ENCODE measurements at regions not wholly inside any gene's neighbourhood (a gene's known extent, or its start where the extent isn't known, plus 50 kb on each side); places are given as distances from the start of the nearest gene placed in this dataset.

DNA sequence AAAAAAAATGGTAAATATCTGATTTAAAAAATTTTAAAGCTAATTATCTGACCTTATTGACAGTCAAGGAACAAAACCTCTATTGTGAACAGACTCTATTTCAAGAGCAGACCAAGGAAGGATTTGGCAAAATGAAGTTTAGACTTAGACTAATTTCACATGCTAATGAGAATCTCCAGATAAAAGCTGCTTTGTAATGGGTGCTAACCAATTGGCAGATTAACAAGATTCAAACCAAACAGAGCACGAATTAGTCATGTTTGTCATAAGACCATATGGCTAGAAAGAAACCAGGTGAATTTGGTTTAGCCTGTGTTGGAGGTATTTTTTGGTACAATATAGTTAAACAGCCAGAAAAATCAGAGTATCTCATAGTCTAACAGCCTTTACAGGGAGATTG, 429.1 kb upstream of the NFE2L3 start:
- TF ChIP-seq, protein P1, sequence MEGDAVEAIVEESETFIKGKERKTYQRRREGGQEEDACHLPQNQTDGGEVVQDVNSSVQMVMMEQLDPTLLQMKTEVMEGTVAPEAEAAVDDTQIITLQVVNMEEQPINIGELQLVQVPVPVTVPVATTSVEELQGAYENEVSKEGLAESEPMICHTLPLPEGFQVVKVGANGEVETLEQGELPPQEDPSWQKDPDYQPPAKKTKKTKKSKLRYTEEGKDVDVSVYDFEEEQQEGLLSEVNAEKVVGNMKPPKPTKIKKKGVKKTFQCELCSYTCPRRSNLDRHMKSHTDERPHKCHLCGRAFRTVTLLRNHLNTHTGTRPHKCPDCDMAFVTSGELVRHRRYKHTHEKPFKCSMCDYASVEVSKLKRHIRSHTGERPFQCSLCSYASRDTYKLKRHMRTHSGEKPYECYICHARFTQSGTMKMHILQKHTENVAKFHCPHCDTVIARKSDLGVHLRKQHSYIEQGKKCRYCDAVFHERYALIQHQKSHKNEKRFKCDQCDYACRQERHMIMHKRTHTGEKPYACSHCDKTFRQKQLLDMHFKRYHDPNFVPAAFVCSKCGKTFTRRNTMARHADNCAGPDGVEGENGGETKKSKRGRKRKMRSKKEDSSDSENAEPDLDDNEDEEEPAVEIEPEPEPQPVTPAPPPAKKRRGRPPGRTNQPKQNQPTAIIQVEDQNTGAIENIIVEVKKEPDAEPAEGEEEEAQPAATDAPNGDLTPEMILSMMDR (IDR thresholded peaks at IDR 0.05; ENCODE audit: control extremely low read depth, extremely low read depth, low read depth, missing control alignments) = no peak
- CTCF ChIA-PET = interaction anchor here (1.6 kb wide), 2 partner anchors 9 to 11 kb away, joined by 3 to 4 read pairs; no protein-coding TSS in a partner anchor
- no peak for DNase-seq (ENCODE audit: extremely low spot score)
- POLR2A ChIA-PET = no interaction called here

DNA sequence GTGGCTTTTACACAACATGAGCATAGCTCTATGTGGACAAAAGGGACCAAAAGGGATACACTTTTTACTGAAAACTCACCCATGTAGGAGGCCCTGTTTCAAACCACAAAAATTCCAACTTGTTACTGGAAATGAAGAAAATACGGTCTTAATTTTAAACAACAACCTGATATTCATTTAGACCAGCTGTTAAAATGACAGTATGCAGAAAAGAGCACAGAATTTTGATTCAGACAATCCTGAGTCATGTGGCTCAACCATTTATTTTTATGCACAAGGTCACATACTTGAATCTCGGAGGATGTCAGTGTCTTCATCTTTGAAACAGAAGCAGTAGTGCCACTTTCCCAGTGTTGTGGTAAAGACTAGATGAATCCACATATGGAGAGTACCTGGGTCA, 426.5 kb upstream of the NFE2L3 start:
- no peak for DNase-seq (ENCODE audit: extremely low spot score)
- POLR2A ChIA-PET = interaction anchor here (0.5 kb wide), 1 partner anchor 1294 kb away, joined by 4 read pairs; no protein-coding TSS in a partner anchor
- CTCF ChIA-PET = no interaction called here
- TF ChIP-seq, protein P1 (IDR thresholded peaks at IDR 0.05; ENCODE audit: control extremely low read depth, extremely low read depth, low read depth, missing control alignments) = no peak

DNA sequence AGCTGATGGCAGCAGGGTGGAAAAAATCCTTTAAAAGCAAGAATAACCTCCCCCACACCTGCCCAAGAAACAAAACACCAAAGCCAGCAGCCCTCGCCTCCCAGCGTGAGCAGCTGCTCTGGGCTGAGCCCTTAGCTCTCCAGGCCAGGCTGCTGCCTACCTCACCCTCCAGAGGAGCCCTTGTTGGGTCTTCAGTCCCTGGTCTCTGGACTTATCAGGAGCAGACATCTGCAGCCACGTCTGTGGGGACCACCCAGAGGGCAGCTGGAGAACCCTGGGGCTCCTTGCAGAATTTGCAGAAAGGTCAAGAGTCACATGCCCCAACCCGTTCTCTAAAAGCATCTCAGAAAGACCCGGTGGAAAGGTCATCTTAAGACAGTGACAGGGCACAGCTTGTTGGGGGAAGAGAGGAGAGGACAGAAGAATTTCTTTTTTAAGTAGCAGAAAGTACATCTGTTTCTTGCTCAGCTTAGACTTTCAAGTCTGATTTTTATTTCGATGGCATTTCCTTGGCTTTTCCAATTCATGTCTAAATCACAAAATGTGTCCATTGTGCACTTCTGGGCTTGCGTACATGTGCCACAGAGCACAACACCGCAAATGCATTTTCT, 425.7 kb upstream of the NFE2L3 start:
- CTCF ChIA-PET = interaction anchor here (0.9 to 1.6 kb wide), 2 partner anchors 13 to 28 kb away, joined by 3 to 4 read pairs; no protein-coding TSS in a partner anchor
- POLR2A ChIA-PET = interaction anchor here (0.6 kb wide), 2 partner anchors 10 to 12 kb away, joined by 3 read pairs; no protein-coding TSS in a partner anchor
- no peak for DNase-seq (ENCODE audit: extremely low spot score)
- TF ChIP-seq, protein P1 (IDR thresholded peaks at IDR 0.05; ENCODE audit: control extremely low read depth, extremely low read depth, low read depth, missing control alignments) = no peak

DNA sequence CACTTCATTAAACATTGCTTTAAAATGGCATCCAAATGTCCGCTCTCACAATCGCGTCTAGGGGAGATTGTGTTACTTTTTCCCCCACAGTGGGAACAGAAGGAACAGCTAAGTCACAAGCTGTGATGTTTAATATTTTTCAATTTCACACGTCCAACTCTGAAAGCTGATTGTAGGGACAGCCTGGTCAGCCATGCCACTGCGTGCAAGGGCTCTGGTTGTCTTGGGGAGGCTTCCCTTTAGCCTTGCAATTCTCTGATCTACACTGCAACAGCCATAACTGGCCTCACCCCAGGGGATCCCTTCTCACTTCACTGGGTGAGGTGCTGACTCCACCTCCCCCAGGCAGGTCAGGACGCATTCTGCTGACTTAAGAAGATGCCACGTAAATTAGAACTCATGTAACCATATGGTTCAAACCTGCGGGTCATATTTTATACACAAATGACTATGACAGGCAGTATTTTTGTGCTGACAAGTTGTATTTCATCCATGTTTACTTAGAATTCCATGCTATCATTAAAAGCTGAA, 425.2 kb upstream of the NFE2L3 start:
- CTCF ChIA-PET = interaction anchor here (0.9 to 1.6 kb wide), 2 partner anchors 13 to 28 kb away, joined by 3 to 4 read pairs; no protein-coding TSS in a partner anchor
- POLR2A ChIA-PET = interaction anchor here (0.6 kb wide), 1 partner anchor 13 kb away, joined by 3 read pairs; no protein-coding TSS in a partner anchor
- no peak for DNase-seq (ENCODE audit: extremely low spot score)
- TF ChIP-seq, protein P1 (IDR thresholded peaks at IDR 0.05; ENCODE audit: control extremely low read depth, extremely low read depth, low read depth, missing control alignments) = no peak

DNA sequence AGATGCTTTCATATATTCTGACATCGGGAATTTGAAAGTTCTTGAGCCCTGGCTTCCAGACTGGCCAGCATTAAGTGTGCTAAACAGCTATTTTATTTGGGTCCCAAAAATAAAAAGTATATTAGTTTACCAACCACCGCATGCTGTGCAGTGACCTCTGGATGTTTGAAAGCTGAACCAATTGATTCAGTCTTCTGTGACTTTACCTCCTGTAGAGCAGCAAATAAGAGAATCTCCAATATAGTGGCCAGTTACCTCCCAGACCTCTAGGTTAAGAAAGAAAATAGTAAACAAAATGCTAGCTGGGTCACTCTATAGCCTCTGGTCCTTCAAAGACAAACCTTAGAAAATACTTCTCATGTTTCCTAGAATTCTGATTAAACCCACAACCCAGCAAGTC, 424.6 kb upstream of the NFE2L3 start:
- TF ChIP-seq, protein P1 (IDR thresholded peaks at IDR 0.05; ENCODE audit: control extremely low read depth, extremely low read depth, low read depth, missing control alignments) = no peak
- DNase-seq (ENCODE audit: extremely low spot score) = no peak
- ChIA-PET CTCF (interaction anchor here (1.6 kb wide), 1 partner anchor 29 kb away, joined by 4 read pairs; no protein-coding TSS in a partner anchor), POLR2A (no interaction called here)

DNA sequence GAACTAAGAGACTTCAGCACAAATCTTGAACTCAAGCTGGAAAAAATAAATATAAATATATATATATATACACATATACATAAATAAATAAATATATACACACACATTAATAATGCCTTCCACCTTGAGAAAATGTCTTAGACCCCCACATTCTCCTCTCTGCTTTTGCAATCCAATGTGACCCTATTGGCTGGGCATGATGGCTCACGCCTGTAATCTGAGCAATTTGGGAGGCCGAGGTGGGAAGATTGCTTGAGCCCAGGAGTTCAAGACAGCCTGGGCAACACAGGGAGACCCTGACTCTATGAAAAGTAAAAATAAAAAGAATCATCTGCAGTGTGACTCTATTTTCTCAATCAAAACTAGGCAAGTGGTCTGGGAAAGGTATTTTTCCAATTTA, 424.1 kb upstream of the NFE2L3 start:
- TF ChIP-seq, protein P1 (IDR thresholded peaks at IDR 0.05; ENCODE audit: control extremely low read depth, extremely low read depth, low read depth, missing control alignments) = no peak
- DNase-seq (ENCODE audit: extremely low spot score) = no peak
- ChIA-PET CTCF (no interaction called here), POLR2A (no interaction called here)

Data from GM10248 (cell line).